Fibroblast of mammary gland (primary cell): ENCODE measurements at regions not wholly inside any gene's neighbourhood (a gene's known extent, or its start where the extent isn't known, plus 50 kb on each side); places are given as distances from the start of the nearest gene placed in this dataset.

ENCODE experiments used
- DNase-seq: peaks from one replicate; pipeline ENCODE4 v3.0.0-alpha.2; 2010; ENCODE audit warnings: low read depth
- H3K4me3 ChIP-seq: 2 replicates; pipeline ENCODE4 v1.5.1; 2011; ENCODE audit warnings: low read depth, mild to moderate bottlenecking, low read length, moderate library complexity; ENCODE audit not compliant: control insufficient read depth
- TF ChIP-seq, protein P1 (sequence below): conservative IDR thresholded peaks from 2 replicates; pipeline ENCODE4 v1.5.1; 2011; ENCODE audit warnings: low read depth, low read length, inconsistent platforms; ENCODE audit not compliant: control insufficient read depth, insufficient read depth

- DNase-seq, result no peak
- TF ChIP-seq, protein P1, sequence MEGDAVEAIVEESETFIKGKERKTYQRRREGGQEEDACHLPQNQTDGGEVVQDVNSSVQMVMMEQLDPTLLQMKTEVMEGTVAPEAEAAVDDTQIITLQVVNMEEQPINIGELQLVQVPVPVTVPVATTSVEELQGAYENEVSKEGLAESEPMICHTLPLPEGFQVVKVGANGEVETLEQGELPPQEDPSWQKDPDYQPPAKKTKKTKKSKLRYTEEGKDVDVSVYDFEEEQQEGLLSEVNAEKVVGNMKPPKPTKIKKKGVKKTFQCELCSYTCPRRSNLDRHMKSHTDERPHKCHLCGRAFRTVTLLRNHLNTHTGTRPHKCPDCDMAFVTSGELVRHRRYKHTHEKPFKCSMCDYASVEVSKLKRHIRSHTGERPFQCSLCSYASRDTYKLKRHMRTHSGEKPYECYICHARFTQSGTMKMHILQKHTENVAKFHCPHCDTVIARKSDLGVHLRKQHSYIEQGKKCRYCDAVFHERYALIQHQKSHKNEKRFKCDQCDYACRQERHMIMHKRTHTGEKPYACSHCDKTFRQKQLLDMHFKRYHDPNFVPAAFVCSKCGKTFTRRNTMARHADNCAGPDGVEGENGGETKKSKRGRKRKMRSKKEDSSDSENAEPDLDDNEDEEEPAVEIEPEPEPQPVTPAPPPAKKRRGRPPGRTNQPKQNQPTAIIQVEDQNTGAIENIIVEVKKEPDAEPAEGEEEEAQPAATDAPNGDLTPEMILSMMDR, result no peak
- no peak overlapping the region for H3K4me3 ChIP-seq
Measured at GRCh38 chr6:22106961-22107360, 189.9 kb downstream of the PRL start.

DNA sequence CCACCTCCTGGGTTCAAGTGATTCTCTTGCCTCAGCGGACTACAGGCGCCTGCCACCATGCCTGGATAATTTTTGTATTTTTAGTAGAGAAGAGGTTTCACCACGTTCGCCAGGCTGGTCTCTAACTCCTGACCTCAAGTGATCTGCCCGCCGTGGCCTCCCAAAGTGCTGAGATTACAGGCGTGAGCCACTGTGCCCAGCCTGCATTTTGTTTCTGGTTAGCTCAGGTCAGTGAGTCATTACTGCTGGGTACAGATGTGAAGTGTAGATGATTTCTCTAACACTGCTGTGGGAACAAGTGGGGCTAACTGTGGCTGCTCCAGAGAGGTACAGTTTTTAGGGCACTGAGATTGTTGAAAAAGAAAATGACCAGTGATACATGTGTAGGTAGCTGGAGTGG is 188.6 kb downstream of the PRL start:
- DNase-seq, result peak; percentile 25
- no peak overlapping the region for H3K4me3 ChIP-seq
- TF ChIP-seq, protein P1, result no peak

- DNase-seq, result no peak
Measured at GRCh38 chr6:22110061-22110460, 186.8 kb downstream of the PRL start.

DNA sequence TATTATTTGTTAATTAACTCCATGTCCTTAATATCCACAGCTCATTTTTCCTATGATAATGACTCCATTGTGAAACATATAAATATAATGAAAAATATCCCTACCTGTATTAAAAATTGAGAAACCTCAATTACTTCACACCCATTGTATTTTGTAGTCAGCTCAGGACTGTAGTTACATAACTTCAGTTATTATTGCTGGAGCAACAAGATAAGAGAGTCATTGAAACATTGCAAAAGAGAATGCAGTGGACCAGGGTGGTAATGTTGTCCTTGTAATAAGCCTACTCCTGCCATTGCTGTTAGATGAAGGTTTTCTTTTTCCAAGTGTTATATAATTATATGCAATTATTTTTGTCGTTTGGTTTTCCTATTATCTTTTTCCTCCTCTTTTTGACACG is 184.4 kb downstream of the PRL start:
- no peak overlapping the region for H3K4me3 ChIP-seq
- TF ChIP-seq, protein P1, result no peak
- DNase-seq, result no peak

More at GRCh38 chr6:22110061-22110460, 186.8 kb downstream of the PRL start:
- TF ChIP-seq, protein P1, result no peak
- H3K4me3 ChIP-seq, result no peak overlapping the region

- TF ChIP-seq, protein P1, result no peak
- no peak overlapping the region for H3K4me3 ChIP-seq
- peak; percentile 99 for DNase-seq
Measured at GRCh38 chr6:22113026-22113766, 183.6 kb downstream of the PRL start.

GRCh38 chr6:22115559-22115958 is 181.3 kb downstream of the PRL start:
- TF ChIP-seq, protein P1, result no peak
- no peak for DNase-seq
- H3K4me3 ChIP-seq, result no peak overlapping the region

DNA sequence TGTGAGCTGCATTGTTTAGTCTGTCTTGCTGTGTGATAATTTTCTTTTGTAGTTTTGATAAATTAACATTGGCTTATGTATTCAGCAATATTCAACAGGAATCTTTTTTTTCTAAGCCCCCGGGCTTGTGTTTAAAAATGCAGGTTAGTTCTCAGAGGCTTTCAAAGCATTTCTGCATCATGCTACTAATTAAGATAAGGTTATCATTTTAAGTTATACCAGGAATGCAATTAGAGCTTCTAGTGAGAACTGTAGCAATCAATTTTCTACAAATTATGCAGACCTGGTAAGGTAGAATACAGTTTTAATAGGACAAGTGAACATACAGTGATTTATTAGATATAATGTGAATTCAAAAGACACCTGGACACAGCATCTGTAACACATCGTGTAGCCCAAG is 179.2 kb downstream of the PRL start:
- DNase-seq, result no peak
- no peak overlapping the region for H3K4me3 ChIP-seq
- TF ChIP-seq, protein P1, result no peak
